DND-41 (cell line): ENCODE measurements at regions not wholly inside any gene's neighbourhood (a gene's known extent, or its start where the extent isn't known, plus 50 kb on each side); places are given as distances from the start of the nearest gene placed in this dataset.

ENCODE experiments used
- ATAC-seq: fragments of 200-7000 bp; cut with Tn5 transposase; 3 replicates; pipeline ENCODE4 v1.9.1; 2021; ENCODE audit warnings: low read depth; ENCODE audit not compliant: insufficient read depth
- DNase-seq: peaks from one replicate; pipeline ENCODE4 v3.0.0-alpha.2; 2020
- H2AFZ ChIP-seq: 2 replicates; pipeline ENCODE4 v1.6.0; 2012; ENCODE audit warnings: low read depth, low read length
- H3K27ac ChIP-seq: 2 replicates; pipeline ENCODE4 v1.5.1; 2012; ENCODE audit warnings: low read length, inconsistent platforms
- H3K27me3 ChIP-seq: fragments of 200-600 bp; sonication (generic); 2 replicates; pipeline ENCODE4 v1.6.0; 2012; ENCODE audit warnings: low read length, mild to moderate bottlenecking, inconsistent platforms; ENCODE audit not compliant: insufficient read depth, poor library complexity
- H3K36me3 ChIP-seq: 2 replicates; pipeline ENCODE4 v1.5.1; 2012; ENCODE audit warnings: low read length, inconsistent platforms; ENCODE audit not compliant: insufficient read depth
- H3K4me1 ChIP-seq: 2 replicates; pipeline ENCODE4 v1.5.1; 2012; ENCODE audit warnings: mild to moderate bottlenecking, low read length; ENCODE audit not compliant: insufficient read depth
- H3K4me2 ChIP-seq: 2 replicates; pipeline ENCODE4 v1.6.0; 2012; ENCODE audit warnings: mild to moderate bottlenecking, moderate library complexity, low read length, inconsistent platforms; ENCODE audit not compliant: insufficient read depth
- H3K4me3 ChIP-seq, 2 experiments: fragments of 200-600 bp in 1 of 2; shearing (Covaris generic) in 1 of 2; 2 replicates each; pipeline ENCODE4 v1.5.1; 2012 to 2016; ENCODE audit warnings: inconsistent platforms in 2 of 2, low read length in 2 of 2, mild to moderate bottlenecking in 2 of 2, low read depth in 1 of 2, moderate library complexity in 1 of 2
- H3K79me2 ChIP-seq: 2 replicates; pipeline ENCODE4 v1.6.0; 2012; ENCODE audit warnings: low read length, inconsistent platforms; ENCODE audit not compliant: insufficient read depth
- H3K9ac ChIP-seq: 2 replicates; pipeline ENCODE4 v1.6.0; 2012; ENCODE audit warnings: low read depth, mild to moderate bottlenecking, inconsistent platforms, low read length, moderate library complexity
- H3K9me3 ChIP-seq: 2 replicates; pipeline ENCODE4 v1.5.1; 2012; ENCODE audit warnings: low read length, moderate library complexity, mild to moderate bottlenecking, inconsistent platforms; ENCODE audit not compliant: insufficient read depth, severe bottlenecking
- H4K20me1 ChIP-seq: 2 replicates; pipeline ENCODE4 v1.6.0; 2012; ENCODE audit warnings: low read length; ENCODE audit not compliant: insufficient read depth
- CTCF ChIP-seq: IDR thresholded peaks from 2 replicates; pipeline ENCODE4 v1.5.1; 2012; ENCODE audit warnings: borderline replicate concordance, low read length, moderate library complexity, mild to moderate bottlenecking; ENCODE audit not compliant: poor library complexity, severe bottlenecking; ENCODE audit errors: extremely low read depth
- EZH2 ChIP-seq: IDR thresholded peaks from 3 replicates; pipeline ENCODE4 v1.6.1; 2012; ENCODE audit warnings: borderline replicate concordance, low read depth, mild to moderate bottlenecking, moderate library complexity, low read length, inconsistent platforms; ENCODE audit not compliant: severe bottlenecking

GRCh38 chrX:36575670-36576069 is 432.5 kb upstream of the FAM47C start:
- Histone ChIP-seq H3K4me3 (no peak overlapping the region), H3K27ac (no peak overlapping the region), H3K79me2 (no peaks in the 10 kb centered on the region), H3K9me3 (no peaks in the 10 kb centered on the region), H2AFZ (no peak overlapping the region), H3K36me3 (no peaks in the 10 kb centered on the region), H3K4me1 (no peaks in the 10 kb centered on the region), H3K4me2 (no peak overlapping the region), H3K27me3 (no peaks in the 10 kb centered on the region), H4K20me1 (no peaks in the 10 kb centered on the region), H3K9ac (no peak overlapping the region)
- ATAC-seq (no peak), DNase-seq (no peak)
- no peak for TF ChIP-seq EZH2
- no peak for TF ChIP-seq CTCF

GRCh38 chrX:36577006-36577405 is 431.2 kb upstream of the FAM47C start:
- no peak overlapping the region for H3K4me2 ChIP-seq
- no peaks in the 10 kb centered on the region for H3K79me2 ChIP-seq
- ATAC-seq: no peak
- H3K9me3 ChIP-seq: no peaks in the 10 kb centered on the region
- no peak overlapping the region for H3K27ac ChIP-seq
- no peaks in the 10 kb centered on the region for H4K20me1 ChIP-seq
- TF ChIP-seq CTCF: no peak
- TF ChIP-seq EZH2: no peak
- DNase-seq: no peak
- no peaks in the 10 kb centered on the region for H3K27me3 ChIP-seq
- no peaks in the 10 kb centered on the region for H3K36me3 ChIP-seq
- no peaks in the 10 kb centered on the region for H3K4me1 ChIP-seq
- no peak overlapping the region for H3K9ac ChIP-seq
- H2AFZ ChIP-seq: no peak overlapping the region
- no peak overlapping the region for H3K4me3 ChIP-seq

DNA sequence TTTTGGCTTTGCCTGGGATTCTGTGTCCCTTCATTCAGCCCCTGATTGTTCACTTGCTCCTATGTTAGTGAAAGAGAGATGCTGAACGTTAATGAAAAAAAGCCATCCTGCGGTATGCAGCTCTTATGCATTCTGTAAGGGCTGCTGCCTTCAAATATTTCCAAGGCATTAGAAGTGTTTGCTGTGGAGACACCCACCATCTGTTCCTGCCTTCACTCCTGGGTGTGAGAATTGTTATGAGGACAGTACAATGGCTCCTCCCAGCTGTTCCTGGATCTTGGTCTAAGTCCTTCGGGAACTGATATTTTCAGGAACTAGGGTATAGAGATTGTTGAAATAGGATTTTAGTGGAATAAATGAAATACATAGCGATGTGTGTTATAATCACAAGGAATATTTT is 427.1 kb upstream of the FAM47C start:
- Histone ChIP-seq H3K27ac (no peak overlapping the region), H3K4me1 (no peaks in the 10 kb centered on the region), H3K79me2 (no peaks in the 10 kb centered on the region), H3K9me3 (no peaks in the 10 kb centered on the region), H2AFZ (no peak overlapping the region), H3K27me3 (no peaks in the 10 kb centered on the region), H3K9ac (no peak overlapping the region), H3K36me3 (no peaks in the 10 kb centered on the region), H4K20me1 (no peaks in the 10 kb centered on the region), H3K4me3 (no peak overlapping the region), H3K4me2 (no peak overlapping the region)
- DNase-seq: no peak
- no peak for TF ChIP-seq EZH2
- no peak for TF ChIP-seq CTCF
- no peak for ATAC-seq

DNA sequence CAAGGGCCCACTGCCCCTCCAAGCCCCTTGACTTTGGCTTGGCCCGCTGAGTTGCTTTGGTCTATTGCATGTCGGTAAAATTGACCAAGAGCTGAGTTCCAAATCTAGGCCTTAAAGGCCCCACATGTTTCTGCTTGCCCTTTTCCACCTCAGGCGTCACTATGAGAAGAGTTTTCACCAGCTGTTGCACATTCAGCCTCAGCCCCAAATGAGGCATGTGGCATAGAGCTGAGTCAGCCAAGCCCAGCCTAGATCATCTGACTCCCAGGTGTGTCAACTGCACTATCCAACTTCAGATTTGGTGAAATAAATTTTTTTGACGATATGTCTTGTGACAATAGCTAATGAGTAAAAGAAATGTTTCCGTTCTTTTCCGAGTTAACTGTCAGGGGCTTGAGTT is 424.5 kb upstream of the FAM47C start:
- ATAC-seq (no peak), DNase-seq (no peak)
- Histone ChIP-seq H3K4me2 (no peak overlapping the region), H3K36me3 (no peaks in the 10 kb centered on the region), H3K27me3 (no peaks in the 10 kb centered on the region), H3K4me3 (no peak overlapping the region), H4K20me1 (no peaks in the 10 kb centered on the region), H3K79me2 (no peaks in the 10 kb centered on the region), H2AFZ (no peak overlapping the region), H3K9me3 (no peaks in the 10 kb centered on the region), H3K4me1 (no peaks in the 10 kb centered on the region), H3K9ac (no peak overlapping the region), H3K27ac (no peak overlapping the region)
- TF ChIP-seq CTCF (no peak), EZH2 (no peak)
